ENCODE measurements at regions not wholly inside any gene's neighbourhood (a gene's known extent, or its start where the extent isn't known, plus 50 kb on each side); places are given as distances from the start of the nearest gene placed in this dataset.

DNA sequence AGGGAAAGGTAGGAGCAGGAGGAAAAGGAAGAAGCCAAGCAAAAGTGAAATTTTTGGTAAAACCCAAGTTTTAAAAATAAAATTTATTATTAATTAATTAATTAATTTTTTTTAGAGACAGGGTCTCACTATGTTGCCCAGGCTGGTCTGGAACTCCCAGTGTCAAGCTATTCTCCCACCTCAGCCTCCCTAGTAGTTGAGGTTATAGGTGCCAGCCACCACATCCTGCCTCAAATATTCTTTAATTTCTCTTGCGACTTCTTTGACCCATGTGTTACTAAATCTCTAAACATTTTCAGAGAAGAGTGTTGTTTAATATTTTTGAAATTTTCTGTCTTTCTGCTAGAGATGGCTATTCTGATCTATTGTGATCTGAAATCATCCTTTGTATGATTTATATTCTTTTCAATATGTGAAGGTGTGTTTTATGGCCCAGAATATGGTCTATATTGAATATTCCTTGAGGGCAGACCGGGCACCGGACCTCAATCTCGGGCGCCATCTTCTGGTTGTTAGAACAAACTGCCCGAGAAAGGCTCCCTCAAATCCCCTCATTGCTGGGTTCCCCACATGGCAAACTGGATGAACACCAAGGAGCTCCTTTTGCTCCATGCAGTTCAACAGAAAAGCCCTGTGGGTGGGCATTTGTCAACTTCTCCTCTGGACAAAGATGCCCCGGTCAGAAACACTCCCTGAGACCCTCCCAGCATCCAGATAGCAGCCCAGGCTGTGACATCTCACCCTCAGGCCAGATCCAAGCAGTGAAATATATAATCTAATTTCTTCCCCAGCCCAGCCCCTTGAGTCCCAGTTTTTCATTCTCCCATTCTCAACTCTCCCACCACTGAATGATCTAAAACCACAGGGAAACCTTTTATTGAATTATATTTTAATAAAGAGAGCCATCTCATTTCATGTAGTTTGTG lies 110.5 kb downstream of the ASCL4 start:
- TF ChIP-seq JUND (IDR thresholded peaks at IDR 0.05): no peak
- TF ChIP-seq, protein P1, sequence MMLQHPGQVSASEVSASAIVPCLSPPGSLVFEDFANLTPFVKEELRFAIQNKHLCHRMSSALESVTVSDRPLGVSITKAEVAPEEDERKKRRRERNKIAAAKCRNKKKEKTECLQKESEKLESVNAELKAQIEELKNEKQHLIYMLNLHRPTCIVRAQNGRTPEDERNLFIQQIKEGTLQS (IDR thresholded peaks at IDR 0.05): no peak
- TF ChIP-seq POLR2AphosphoS5 (IDR thresholded peaks at IDR 0.05; ENCODE audit: low read depth, low read length): no peak
- TF ChIP-seq CBX3 (IDR thresholded peaks at IDR 0.05; ENCODE audit: low read depth): no peak
- no peak for TF ChIP-seq FOSL1 (IDR thresholded peaks at IDR 0.05; ENCODE audit: low read depth)
- no peak for TF ChIP-seq SP1 (IDR thresholded peaks at IDR 0.05; ENCODE audit: low read depth)
- TF ChIP-seq EZH2 (IDR thresholded peaks at IDR 0.05): no peak
- peak; percentile 83 for TF ChIP-seq RAD21 (IDR thresholded peaks at IDR 0.05; ENCODE audit: low read depth)
- TF ChIP-seq, protein P2, sequence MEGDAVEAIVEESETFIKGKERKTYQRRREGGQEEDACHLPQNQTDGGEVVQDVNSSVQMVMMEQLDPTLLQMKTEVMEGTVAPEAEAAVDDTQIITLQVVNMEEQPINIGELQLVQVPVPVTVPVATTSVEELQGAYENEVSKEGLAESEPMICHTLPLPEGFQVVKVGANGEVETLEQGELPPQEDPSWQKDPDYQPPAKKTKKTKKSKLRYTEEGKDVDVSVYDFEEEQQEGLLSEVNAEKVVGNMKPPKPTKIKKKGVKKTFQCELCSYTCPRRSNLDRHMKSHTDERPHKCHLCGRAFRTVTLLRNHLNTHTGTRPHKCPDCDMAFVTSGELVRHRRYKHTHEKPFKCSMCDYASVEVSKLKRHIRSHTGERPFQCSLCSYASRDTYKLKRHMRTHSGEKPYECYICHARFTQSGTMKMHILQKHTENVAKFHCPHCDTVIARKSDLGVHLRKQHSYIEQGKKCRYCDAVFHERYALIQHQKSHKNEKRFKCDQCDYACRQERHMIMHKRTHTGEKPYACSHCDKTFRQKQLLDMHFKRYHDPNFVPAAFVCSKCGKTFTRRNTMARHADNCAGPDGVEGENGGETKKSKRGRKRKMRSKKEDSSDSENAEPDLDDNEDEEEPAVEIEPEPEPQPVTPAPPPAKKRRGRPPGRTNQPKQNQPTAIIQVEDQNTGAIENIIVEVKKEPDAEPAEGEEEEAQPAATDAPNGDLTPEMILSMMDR (IDR thresholded peaks at IDR 0.05 in 2 of 3, conservative IDR thresholded peaks at IDR 0.05 in 1 of 3; ENCODE audit: borderline replicate concordance in 1 of 3, insufficient read depth in 1 of 3, low read depth in 2 of 3, low read length in 2 of 3): peak; percentile 79 to 86 (median 83)
- TF ChIP-seq, protein P3, sequence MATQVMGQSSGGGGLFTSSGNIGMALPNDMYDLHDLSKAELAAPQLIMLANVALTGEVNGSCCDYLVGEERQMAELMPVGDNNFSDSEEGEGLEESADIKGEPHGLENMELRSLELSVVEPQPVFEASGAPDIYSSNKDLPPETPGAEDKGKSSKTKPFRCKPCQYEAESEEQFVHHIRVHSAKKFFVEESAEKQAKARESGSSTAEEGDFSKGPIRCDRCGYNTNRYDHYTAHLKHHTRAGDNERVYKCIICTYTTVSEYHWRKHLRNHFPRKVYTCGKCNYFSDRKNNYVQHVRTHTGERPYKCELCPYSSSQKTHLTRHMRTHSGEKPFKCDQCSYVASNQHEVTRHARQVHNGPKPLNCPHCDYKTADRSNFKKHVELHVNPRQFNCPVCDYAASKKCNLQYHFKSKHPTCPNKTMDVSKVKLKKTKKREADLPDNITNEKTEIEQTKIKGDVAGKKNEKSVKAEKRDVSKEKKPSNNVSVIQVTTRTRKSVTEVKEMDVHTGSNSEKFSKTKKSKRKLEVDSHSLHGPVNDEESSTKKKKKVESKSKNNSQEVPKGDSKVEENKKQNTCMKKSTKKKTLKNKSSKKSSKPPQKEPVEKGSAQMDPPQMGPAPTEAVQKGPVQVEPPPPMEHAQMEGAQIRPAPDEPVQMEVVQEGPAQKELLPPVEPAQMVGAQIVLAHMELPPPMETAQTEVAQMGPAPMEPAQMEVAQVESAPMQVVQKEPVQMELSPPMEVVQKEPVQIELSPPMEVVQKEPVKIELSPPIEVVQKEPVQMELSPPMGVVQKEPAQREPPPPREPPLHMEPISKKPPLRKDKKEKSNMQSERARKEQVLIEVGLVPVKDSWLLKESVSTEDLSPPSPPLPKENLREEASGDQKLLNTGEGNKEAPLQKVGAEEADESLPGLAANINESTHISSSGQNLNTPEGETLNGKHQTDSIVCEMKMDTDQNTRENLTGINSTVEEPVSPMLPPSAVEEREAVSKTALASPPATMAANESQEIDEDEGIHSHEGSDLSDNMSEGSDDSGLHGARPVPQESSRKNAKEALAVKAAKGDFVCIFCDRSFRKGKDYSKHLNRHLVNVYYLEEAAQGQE (IDR thresholded peaks at IDR 0.05; ENCODE audit: low read depth): no peak
- TF ChIP-seq POLR2A (IDR thresholded peaks at IDR 0.05; ENCODE audit: borderline replicate concordance, extremely low read depth, insufficient read depth, insufficient read length): no peak
- TF ChIP-seq EGR1 (IDR thresholded peaks at IDR 0.05; ENCODE audit: low read depth): no peak
- no peak for TF ChIP-seq ELF1 (IDR thresholded peaks at IDR 0.05; ENCODE audit: borderline replicate concordance, low read depth)
- DNase-seq (ENCODE audit: low read depth, low spot score): peak; percentile 41
- CTCF ChIA-PET: interaction anchor here (0.6 to 1.4 kb wide), 10 partner anchors 8 to 753 kb away, joined by 3 to 32 read pairs (median 3); no protein-coding TSS in a partner anchor
- Histone ChIP-seq H3K36me3 (ENCODE audit: control insufficient read depth in 1 of 2, insufficient read depth in 2 of 2, low read length in 2 of 2) (no peaks in the 10 kb centered on the region), H3K9me2 (ENCODE audit: insufficient read depth) (no peaks in the 10 kb centered on the region), H3K4me3 (replicated peaks in 1 of 2; ENCODE audit: low read depth in 1 of 2, low read length in 2 of 2) (no peak overlapping the region), H3K79me2 (ENCODE audit: insufficient read depth, low read length) (no peaks in the 10 kb centered on the region), H3K4me2 (ENCODE audit: low read length) (no peak overlapping the region), H3K4me1 (ENCODE audit: control insufficient read depth in 1 of 2, insufficient read depth in 2 of 2, low read length in 2 of 2) (no peaks in the 10 kb centered on the region; a peak in 1 of 4 replicates), H3K27me3 (ENCODE audit: insufficient read depth, low read length) (peaks cover 43% of the 10 kb centered on the region), H3K9me3 (ENCODE audit: control insufficient read depth in 1 of 2, insufficient read depth in 1 of 2, low read depth in 1 of 2, low read length in 2 of 2) (no peaks in the 10 kb centered on the region), H3K27ac (ENCODE audit: low read depth, low read length) (no peak overlapping the region), H2AFZ (ENCODE audit: low read depth, low read length, poor library complexity, severe bottlenecking) (peak overlapping the region; percentile 89), H4K20me1 (ENCODE audit: insufficient read depth) (no peaks in the 10 kb centered on the region), H3K9ac (ENCODE audit: low read length) (no peak overlapping the region)
- POLR2A ChIA-PET: no interaction called here
- BruUV-seq (replicated peaks): no TSS peak
- RAD21 ChIA-PET (ENCODE audit: low non-redundant PET in 1 of 2, low total read pairs in 2 of 2, uncharacterized antibody in 2 of 2, unreplicated experiment in 2 of 2): interaction anchor here (0.6 kb wide), 2 partner anchors 189 to 209 kb away, joined by 5 read pairs; no protein-coding TSS in a partner anchor
- peak; percentile 96 for ATAC-seq
- intact Hi-C loops (cut with micrococcal nuclease): loop anchor here (1.0 to 2.0 kb wide), 4 partner anchors 116 to 752 kb away; no protein-coding TSS in a partner anchor

All from HCT116 (cell line).